B cell (primary cell): ENCODE measurements at regions not wholly inside any gene's neighbourhood (a gene's known extent, or its start where the extent isn't known, plus 50 kb on each side); places are given as distances from the start of the nearest gene placed in this dataset.

Experiments
- ATAC-seq: fragments of 200-7000 bp; cut with Tn5 transposase; one replicate; pipeline ENCODE4 v1.10.0; 2021; ENCODE audit warnings: low read depth, mild to moderate bottlenecking, moderate number of reproducible peaks, moderate library complexity
- CTCF ChIA-PET: fragments of 350-600 bp; sonication (Branson Sonifier 250); formaldehyde crosslinking; loops from one replicate; lab custom pipeline; 2021; ENCODE audit warnings: antibody characterized with exemption, inconsistent platforms; lab: Charles Lee
- POLR2A ChIA-PET: fragments of 350-600 bp; sonication (Branson Sonifier 250); formaldehyde crosslinking; loops from one replicate; lab custom pipeline; 2021; ENCODE audit warnings: antibody characterized with exemption; lab: Charles Lee
- DNase-seq: peaks from one replicate; pipeline ENCODE4 v3.0.0; 2013
- H2AFZ ChIP-seq: 2 replicates; pipeline ENCODE4 v1.6.1; 2012; ENCODE audit warnings: mild to moderate bottlenecking, low read depth, low read length; ENCODE audit not compliant: insufficient read depth, poor library complexity, severe bottlenecking
- H3K27ac ChIP-seq, 2 donors: 1 replicate in 1 of 2; 2 replicates in 1 of 2; pipeline ENCODE4 v1.5.1; 2012 to 2013; ENCODE audit warnings: low read length in 2 of 2, mild to moderate bottlenecking in 2 of 2, moderate library complexity in 1 of 2
- H3K27me3 ChIP-seq, 4 experiments: fragments of 200-600 bp in 1 of 4; sonication (generic) in 1 of 4; replicated peaks in 1 of 4; 1 replicate in 2 of 4; 2 replicates in 2 of 4; pipeline versions ENCODE4 v1.6.1 to v1.7.0; 2013 to 2016; ENCODE audit warnings: low read length in 3 of 4, mild to moderate bottlenecking in 2 of 4, mixed read lengths in 1 of 4, moderate library complexity in 1 of 4; ENCODE audit not compliant: insufficient read depth in 4 of 4, control insufficient read depth in 3 of 4; ENCODE audit errors: control extremely low read depth in 1 of 4
- H3K36me3 ChIP-seq, 2 experiments: replicated peaks in 1 of 2; 1 replicate in 1 of 2; 2 replicates in 1 of 2; pipeline versions ENCODE4 v1.6.1 to v1.7.1; 2013; ENCODE audit warnings: low read length in 1 of 2; ENCODE audit not compliant: insufficient read depth in 2 of 2, control insufficient read depth in 1 of 2; ENCODE audit errors: control extremely low read depth in 1 of 2, extremely low read depth in 1 of 2
- H3K4me1 ChIP-seq, 2 donors: fragments of 200-600 bp in 1 of 2; sonication (generic) in 1 of 2; 1 replicate in 1 of 2; 2 replicates in 1 of 2; pipeline versions ENCODE4 v1.5.1 to v1.6.1; 2013 to 2017; ENCODE audit warnings: low read length in 2 of 2; ENCODE audit not compliant: control insufficient read depth in 2 of 2, insufficient read depth in 2 of 2
- H3K4me2 ChIP-seq: replicated peaks from 2 replicates; pipeline ENCODE3; 2012; ENCODE audit warnings: mild to moderate bottlenecking, low read depth, low read length; ENCODE audit not compliant: poor library complexity, severe bottlenecking
- H3K4me3 ChIP-seq, 5 experiments: fragments of 200-600 bp in 1 of 5; sonication (generic) in 1 of 5; 1 replicate in 3 of 5; 2 replicates in 2 of 5; pipeline versions ENCODE4 v1.5.1 to v1.7.0; 2011 to 2016; ENCODE audit warnings: low read length in 4 of 5, mild to moderate bottlenecking in 4 of 5, low read depth in 2 of 5, control low read depth in 1 of 5, moderate library complexity in 1 of 5; ENCODE audit not compliant: insufficient read depth in 1 of 5; ENCODE audit errors: control extremely low read depth in 1 of 5, extremely low read depth in 1 of 5
- H3K79me2 ChIP-seq: fragments of 200-600 bp; sonication (generic); one replicate; pipeline ENCODE4 v1.6.0; 2016; ENCODE audit warnings: low read length; ENCODE audit not compliant: control insufficient read depth, insufficient read depth
- H3K9ac ChIP-seq: fragments of 200-600 bp; sonication (generic); 2 replicates; pipeline ENCODE4 v1.6.1; 2017; ENCODE audit warnings: mild to moderate bottlenecking, low read length, moderate library complexity
- H3K9me3 ChIP-seq, 3 donors: one replicate each; pipeline versions ENCODE4 v1.6.1 to v1.7.1; 2013; ENCODE audit warnings: low read length in 2 of 3; ENCODE audit not compliant: control insufficient read depth in 2 of 3, insufficient read depth in 1 of 3; ENCODE audit errors: control extremely low read depth in 1 of 3
- H4K20me1 ChIP-seq: 2 replicates; pipeline ENCODE4 v1.6.0; 2012; ENCODE audit warnings: mild to moderate bottlenecking, low read length; ENCODE audit not compliant: insufficient read depth, control insufficient read depth, poor library complexity, severe bottlenecking
- H3K27ac Mint-ChIP-seq: one replicate; pipeline ENCODE4 v1.8.0; 2021; ENCODE audit warnings: mixed read lengths
- H3K27me3 Mint-ChIP-seq: one replicate; pipeline ENCODE4 v1.8.0; 2021; ENCODE audit warnings: mixed read lengths
- H3K4me1 Mint-ChIP-seq: one replicate; pipeline ENCODE4 v1.8.0; 2021; ENCODE audit warnings: mixed read lengths
- H3K4me3 Mint-ChIP-seq: one replicate; pipeline ENCODE4 v1.8.0; 2021; ENCODE audit warnings: mixed read lengths
- H3K9me3 Mint-ChIP-seq: one replicate; pipeline ENCODE4 v1.8.0; 2022; ENCODE audit warnings: mixed read lengths; ENCODE audit not compliant: insufficient read depth
- EZH2 ChIP-seq: IDR thresholded peaks from 2 replicates; pipeline ENCODE4 v1.6.1; 2012; ENCODE audit warnings: borderline replicate concordance, low read depth, mild to moderate bottlenecking, moderate library complexity, low read length; ENCODE audit not compliant: insufficient read depth, poor library complexity, severe bottlenecking
- WGBS: methylation state at CpG from one replicate; pipeline ENCODE4 v1.1.5; 2013; ENCODE audit warnings: missing lambda C conversion rate; ENCODE audit not compliant: insufficient coverage; 5-methylcytosine and 5-hydroxymethylcytosine counted together
- intact Hi-C: fragments of 100-400 bp; cut with micrococcal nuclease; formaldehyde crosslinking; loops from one replicate; pipeline ENCODE4 v1.10.0; 2022
- TF ChIP-seq, protein P1 (sequence below): fragments of 200-600 bp; IDR thresholded peaks from one replicate; pipeline ENCODE4 v1.8.0; 2022; ENCODE audit warnings: antibody characterized with exemption, mild to moderate bottlenecking

DNA sequence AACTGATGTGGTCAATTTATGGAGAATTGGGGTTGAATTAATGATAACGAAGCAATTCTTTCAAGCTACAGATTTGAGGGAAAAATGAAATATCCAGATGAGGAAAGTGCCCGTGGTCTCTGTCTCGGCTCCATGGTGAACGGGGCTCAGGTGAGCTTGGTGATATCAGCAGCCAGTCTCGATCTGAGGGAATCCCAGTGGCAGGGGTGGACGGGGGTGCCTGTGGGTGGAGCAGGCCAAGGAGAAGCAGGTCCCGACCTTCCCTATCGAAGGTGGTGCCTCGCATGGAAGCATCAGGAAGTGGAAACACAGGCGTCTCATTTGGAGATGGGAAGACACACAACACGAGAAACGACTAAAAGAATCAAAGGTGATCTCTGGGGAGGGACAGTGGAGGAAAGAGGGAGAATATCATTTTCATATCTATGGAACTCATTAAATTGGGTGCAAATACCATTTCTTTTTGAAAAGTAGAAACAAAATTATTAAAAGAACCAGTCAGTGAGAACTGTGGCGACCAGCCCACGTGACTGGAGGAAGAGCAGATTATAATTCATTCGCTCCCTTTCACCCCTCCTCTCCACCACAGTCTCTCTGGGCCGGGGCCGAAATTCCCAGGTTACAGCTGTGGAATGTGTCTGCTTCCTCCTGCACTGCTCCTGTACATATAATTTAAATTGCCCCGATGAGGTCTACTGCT, 354.3 kb upstream of the SFSWAP start:
- Histone ChIP-seq H3K79me2 (no peaks in the 10 kb centered on the region), H4K20me1 (no peaks in the 10 kb centered on the region), H3K36me3 (no peaks in the 10 kb centered on the region), H3K9me3 (peaks cover 0 to 7% (median 0%) of the 10 kb centered on the region in 3 donors), H3K9ac (no peak overlapping the region), H2AFZ (no peak overlapping the region), H3K4me3 (no peak overlapping the region), H3K27me3 (peaks cover 0 to 3% (median 0%) of the 10 kb centered on the region in 4 experiments), H3K4me2 (no peak overlapping the region), H3K4me1 (no peaks in the 10 kb centered on the region), H3K27ac (no peak overlapping the region)
- DNase-seq (no peak), ATAC-seq (no peak)
- H3K9me3 Mint-ChIP-seq, result peaks cover 2% of the 10 kb centered on the region
- peaks cover 39% of the 10 kb centered on the region for H3K27me3 Mint-ChIP-seq
- no peak overlapping the region for H3K4me3 Mint-ChIP-seq
- POLR2A ChIA-PET, result no interaction called here
- no peak for TF ChIP-seq EZH2
- TF ChIP-seq, protein P1, sequence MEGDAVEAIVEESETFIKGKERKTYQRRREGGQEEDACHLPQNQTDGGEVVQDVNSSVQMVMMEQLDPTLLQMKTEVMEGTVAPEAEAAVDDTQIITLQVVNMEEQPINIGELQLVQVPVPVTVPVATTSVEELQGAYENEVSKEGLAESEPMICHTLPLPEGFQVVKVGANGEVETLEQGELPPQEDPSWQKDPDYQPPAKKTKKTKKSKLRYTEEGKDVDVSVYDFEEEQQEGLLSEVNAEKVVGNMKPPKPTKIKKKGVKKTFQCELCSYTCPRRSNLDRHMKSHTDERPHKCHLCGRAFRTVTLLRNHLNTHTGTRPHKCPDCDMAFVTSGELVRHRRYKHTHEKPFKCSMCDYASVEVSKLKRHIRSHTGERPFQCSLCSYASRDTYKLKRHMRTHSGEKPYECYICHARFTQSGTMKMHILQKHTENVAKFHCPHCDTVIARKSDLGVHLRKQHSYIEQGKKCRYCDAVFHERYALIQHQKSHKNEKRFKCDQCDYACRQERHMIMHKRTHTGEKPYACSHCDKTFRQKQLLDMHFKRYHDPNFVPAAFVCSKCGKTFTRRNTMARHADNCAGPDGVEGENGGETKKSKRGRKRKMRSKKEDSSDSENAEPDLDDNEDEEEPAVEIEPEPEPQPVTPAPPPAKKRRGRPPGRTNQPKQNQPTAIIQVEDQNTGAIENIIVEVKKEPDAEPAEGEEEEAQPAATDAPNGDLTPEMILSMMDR, result no peak
- intact Hi-C loops, result no loop called here
- 95% methylated on average over 16 of the region's 18 CpGs for WGBS
- CTCF ChIA-PET, result no interaction called here
- no peaks in the 10 kb centered on the region for H3K4me1 Mint-ChIP-seq
- H3K27ac Mint-ChIP-seq, result no peak overlapping the region

DNA sequence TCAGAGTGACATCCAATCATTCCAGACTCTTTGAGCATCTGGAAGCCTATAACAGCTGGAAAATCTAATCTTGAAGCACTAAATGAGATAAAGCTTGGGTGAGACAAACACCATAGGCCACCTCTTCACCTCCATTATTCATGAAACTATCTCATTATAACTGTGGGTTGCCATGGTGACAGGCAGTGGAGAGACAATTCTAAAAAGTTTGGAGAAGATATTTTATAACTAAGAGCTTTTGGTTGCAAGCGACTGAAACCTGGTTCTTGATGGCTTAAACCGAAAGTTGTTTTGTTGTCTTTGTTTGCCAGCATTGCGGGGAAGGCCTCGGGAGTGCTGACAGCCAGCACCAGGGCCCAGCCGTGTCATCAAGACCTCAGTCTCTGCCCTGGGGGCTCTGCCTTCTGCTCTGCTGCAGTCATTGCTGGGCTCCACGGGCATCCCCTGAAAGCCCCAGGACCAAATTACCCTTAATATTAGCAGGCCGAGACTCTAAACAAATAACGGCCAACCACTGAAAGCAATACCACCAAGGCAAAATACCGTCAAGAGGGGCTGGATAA, 353.6 kb upstream of the SFSWAP start:
- H3K27ac ChIP-seq, result no peak overlapping the region
- no peaks in the 10 kb centered on the region for H3K36me3 ChIP-seq
- DNase-seq (no peak), ATAC-seq (no peak)
- peaks cover 0 to 3% (median 0%) of the 10 kb centered on the region in 4 experiments for H3K27me3 ChIP-seq
- no peaks in the 10 kb centered on the region for H4K20me1 ChIP-seq
- intact Hi-C loops, result no loop called here
- H3K4me3 ChIP-seq, result no peak overlapping the region
- TF ChIP-seq EZH2, result no peak
- TF ChIP-seq, protein P1, result no peak
- ChIA-PET POLR2A (no interaction called here), CTCF (no interaction called here)
- WGBS, result 88% methylated on average over 6 of the region's 9 CpGs
- no peaks in the 10 kb centered on the region for H3K4me1 ChIP-seq
- H3K9me3 ChIP-seq, result peaks cover 0 to 2% (median 0%) of the 10 kb centered on the region in 3 donors
- no peaks in the 10 kb centered on the region for H3K79me2 ChIP-seq
- Mint-ChIP-seq H3K4me1 (no peaks in the 10 kb centered on the region), H3K9me3 (no peaks in the 10 kb centered on the region), H3K27me3 (peaks cover 37% of the 10 kb centered on the region), H3K4me3 (no peak overlapping the region), H3K27ac (no peak overlapping the region)
- no peak overlapping the region for H3K4me2 ChIP-seq
- no peak overlapping the region for H3K9ac ChIP-seq
- H2AFZ ChIP-seq, result no peak overlapping the region
